Neural cell (in vitro differentiated cells): ENCODE measurements at regions not wholly inside any gene's neighbourhood (a gene's known extent, or its start where the extent isn't known, plus 50 kb on each side); places are given as distances from the start of the nearest gene placed in this dataset.

Source experiments
- EP300 ChIP-seq: fragments of 450-650 bp; conservative IDR thresholded peaks from 2 replicates; pipeline ENCODE4 v1.6.1; 2014; ENCODE audit warnings: antibody characterized with exemption, mild to moderate bottlenecking, moderate library complexity; ENCODE audit not compliant: poor library complexity, severe bottlenecking
- EZH2 ChIP-seq: fragments of 200-600, 300-800 bp; shearing (Covaris generic), sonication (generic); IDR thresholded peaks from 2 replicates; pipeline ENCODE4 v1.6.1; 2014; ENCODE audit warnings: antibody characterized with exemption, low read length, borderline replicate concordance, mild to moderate bottlenecking; ENCODE audit not compliant: insufficient read depth, poor library complexity, severe bottlenecking
- POLR2AphosphoS5 ChIP-seq: IDR thresholded peaks from 2 replicates; pipeline ENCODE4 v1.6.1; 2012
- RAD21 ChIP-seq: fragments of 450-650 bp; conservative IDR thresholded peaks from 2 replicates; pipeline ENCODE4 v1.6.1; 2014; ENCODE audit warnings: antibody characterized with exemption, mild to moderate bottlenecking, moderate library complexity
- SMC3 ChIP-seq: fragments of 450-650 bp; conservative IDR thresholded peaks from 2 replicates; pipeline ENCODE4 v1.6.1; 2014; ENCODE audit warnings: antibody characterized with exemption, mild to moderate bottlenecking, moderate library complexity; ENCODE audit not compliant: poor library complexity
- TAF1 ChIP-seq: IDR thresholded peaks from 2 replicates; pipeline ENCODE4 v1.6.1; 2012; ENCODE audit warnings: low read depth
- TF ChIP-seq, protein P1 (sequence below): fragments of 450-650 bp; IDR thresholded peaks from 2 replicates; pipeline ENCODE4 v1.5.1; 2014; ENCODE audit warnings: antibody characterized with exemption, mild to moderate bottlenecking, moderate library complexity; ENCODE audit not compliant: poor library complexity, severe bottlenecking
- TF ChIP-seq, protein P2 (sequence below): IDR thresholded peaks from 2 replicates; pipeline ENCODE4 v1.6.1; 2012; ENCODE audit warnings: borderline replicate concordance

DNA sequence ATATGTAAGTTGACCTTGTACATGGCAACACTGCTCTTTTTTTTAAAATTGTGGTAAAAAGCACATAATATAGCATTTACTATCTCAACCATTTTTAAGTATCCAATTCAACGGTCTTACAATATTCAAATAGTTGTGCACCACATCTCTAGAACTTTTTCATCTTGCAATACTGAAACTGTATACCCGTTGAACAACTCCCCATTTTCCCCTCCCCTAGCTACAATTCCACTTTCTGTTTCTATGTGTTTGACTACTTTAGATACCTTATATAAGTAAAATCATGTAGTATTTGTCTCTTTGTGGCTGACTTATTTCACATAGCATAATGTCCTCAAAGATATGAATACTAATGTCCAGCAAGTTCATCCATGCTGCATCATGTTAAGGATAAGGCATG, 452.1 kb downstream of the TXNL1 start:
- TF ChIP-seq, protein P1, sequence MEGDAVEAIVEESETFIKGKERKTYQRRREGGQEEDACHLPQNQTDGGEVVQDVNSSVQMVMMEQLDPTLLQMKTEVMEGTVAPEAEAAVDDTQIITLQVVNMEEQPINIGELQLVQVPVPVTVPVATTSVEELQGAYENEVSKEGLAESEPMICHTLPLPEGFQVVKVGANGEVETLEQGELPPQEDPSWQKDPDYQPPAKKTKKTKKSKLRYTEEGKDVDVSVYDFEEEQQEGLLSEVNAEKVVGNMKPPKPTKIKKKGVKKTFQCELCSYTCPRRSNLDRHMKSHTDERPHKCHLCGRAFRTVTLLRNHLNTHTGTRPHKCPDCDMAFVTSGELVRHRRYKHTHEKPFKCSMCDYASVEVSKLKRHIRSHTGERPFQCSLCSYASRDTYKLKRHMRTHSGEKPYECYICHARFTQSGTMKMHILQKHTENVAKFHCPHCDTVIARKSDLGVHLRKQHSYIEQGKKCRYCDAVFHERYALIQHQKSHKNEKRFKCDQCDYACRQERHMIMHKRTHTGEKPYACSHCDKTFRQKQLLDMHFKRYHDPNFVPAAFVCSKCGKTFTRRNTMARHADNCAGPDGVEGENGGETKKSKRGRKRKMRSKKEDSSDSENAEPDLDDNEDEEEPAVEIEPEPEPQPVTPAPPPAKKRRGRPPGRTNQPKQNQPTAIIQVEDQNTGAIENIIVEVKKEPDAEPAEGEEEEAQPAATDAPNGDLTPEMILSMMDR = no peak
- no peak for TF ChIP-seq EZH2
- TF ChIP-seq, protein P2, sequence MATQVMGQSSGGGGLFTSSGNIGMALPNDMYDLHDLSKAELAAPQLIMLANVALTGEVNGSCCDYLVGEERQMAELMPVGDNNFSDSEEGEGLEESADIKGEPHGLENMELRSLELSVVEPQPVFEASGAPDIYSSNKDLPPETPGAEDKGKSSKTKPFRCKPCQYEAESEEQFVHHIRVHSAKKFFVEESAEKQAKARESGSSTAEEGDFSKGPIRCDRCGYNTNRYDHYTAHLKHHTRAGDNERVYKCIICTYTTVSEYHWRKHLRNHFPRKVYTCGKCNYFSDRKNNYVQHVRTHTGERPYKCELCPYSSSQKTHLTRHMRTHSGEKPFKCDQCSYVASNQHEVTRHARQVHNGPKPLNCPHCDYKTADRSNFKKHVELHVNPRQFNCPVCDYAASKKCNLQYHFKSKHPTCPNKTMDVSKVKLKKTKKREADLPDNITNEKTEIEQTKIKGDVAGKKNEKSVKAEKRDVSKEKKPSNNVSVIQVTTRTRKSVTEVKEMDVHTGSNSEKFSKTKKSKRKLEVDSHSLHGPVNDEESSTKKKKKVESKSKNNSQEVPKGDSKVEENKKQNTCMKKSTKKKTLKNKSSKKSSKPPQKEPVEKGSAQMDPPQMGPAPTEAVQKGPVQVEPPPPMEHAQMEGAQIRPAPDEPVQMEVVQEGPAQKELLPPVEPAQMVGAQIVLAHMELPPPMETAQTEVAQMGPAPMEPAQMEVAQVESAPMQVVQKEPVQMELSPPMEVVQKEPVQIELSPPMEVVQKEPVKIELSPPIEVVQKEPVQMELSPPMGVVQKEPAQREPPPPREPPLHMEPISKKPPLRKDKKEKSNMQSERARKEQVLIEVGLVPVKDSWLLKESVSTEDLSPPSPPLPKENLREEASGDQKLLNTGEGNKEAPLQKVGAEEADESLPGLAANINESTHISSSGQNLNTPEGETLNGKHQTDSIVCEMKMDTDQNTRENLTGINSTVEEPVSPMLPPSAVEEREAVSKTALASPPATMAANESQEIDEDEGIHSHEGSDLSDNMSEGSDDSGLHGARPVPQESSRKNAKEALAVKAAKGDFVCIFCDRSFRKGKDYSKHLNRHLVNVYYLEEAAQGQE = no peak
- TF ChIP-seq POLR2AphosphoS5 = no peak
- TF ChIP-seq EP300 = no peak
- no peak for TF ChIP-seq RAD21
- TF ChIP-seq SMC3 = no peak
- no peak for TF ChIP-seq TAF1
